SK-N-SH treated with all-trans-retinoic acid at 6 μM for 48 hours (cell line): ENCODE measurements at regions not wholly inside any gene's neighbourhood (a gene's known extent, or its start where the extent isn't known, plus 50 kb on each side); places are given as distances from the start of the nearest gene placed in this dataset.

Experiments
- ATAC-seq: fragments of 200-7000 bp; cut with Tn5 transposase; 3 replicates; pipeline ENCODE4 v1.9.1; 2020; ENCODE audit warnings: mild to moderate bottlenecking, moderate library complexity
- ARNTL ChIP-seq: fragments of 450-650 bp; formaldehyde crosslinking; IDR thresholded peaks from 2 replicates; pipeline ENCODE4 v1.5.0; 2020; ENCODE audit warnings: low read depth, mild to moderate bottlenecking, moderate library complexity, borderline replicate concordance
- ESRRG ChIP-seq: fragments of 250-450 bp; sonication (Bioruptor Pico); IDR thresholded peaks from 2 replicates; pipeline ENCODE4 v1.6.1; 2021; ENCODE audit warnings: mild to moderate bottlenecking
- GLIS3 ChIP-seq: fragments of 250-450 bp; sonication (Bioruptor Pico); IDR thresholded peaks from 2 replicates; pipeline ENCODE4 v1.5.0; 2020; ENCODE audit warnings: mild to moderate bottlenecking, moderate library complexity
- ISL1 ChIP-seq: fragments of 250-450 bp; sonication (Bioruptor Pico); IDR thresholded peaks from 2 replicates; pipeline ENCODE4 v2.1.2; 2022; ENCODE audit warnings: mild to moderate bottlenecking, moderate library complexity
- PPARA ChIP-seq: fragments of 250-450 bp; sonication (Bioruptor Pico); IDR thresholded peaks from 2 replicates; pipeline ENCODE4 v1.5.0; 2020; ENCODE audit warnings: mild to moderate bottlenecking, borderline replicate concordance
- RARB ChIP-seq: fragments of 250-450 bp; sonication (Bioruptor Pico); IDR thresholded peaks from 2 replicates; pipeline ENCODE4 v1.8.0; 2021; ENCODE audit warnings: mild to moderate bottlenecking, moderate library complexity
- SNAI2 ChIP-seq: fragments of 250-450 bp; sonication (Bioruptor Pico); IDR thresholded peaks from 2 replicates; pipeline ENCODE4 v1.5.0; 2020; ENCODE audit warnings: mild to moderate bottlenecking, moderate library complexity
- TCF4 ChIP-seq: fragments of 250-450 bp; sonication (Bioruptor Pico); IDR thresholded peaks from 2 replicates; pipeline ENCODE4 v1.8.0; 2021; ENCODE audit warnings: mild to moderate bottlenecking, moderate library complexity, borderline replicate concordance
- TOX ChIP-seq: fragments of 250-450 bp; sonication (Bioruptor Pico); IDR thresholded peaks from 2 replicates; pipeline ENCODE4 v1.8.0; 2021; ENCODE audit warnings: mild to moderate bottlenecking, moderate library complexity, borderline replicate concordance
- ZC3H10 ChIP-seq: fragments of 250-450 bp; sonication (Bioruptor Pico); IDR thresholded peaks from 2 replicates; pipeline ENCODE4 v1.5.1; 2021; ENCODE audit warnings: mild to moderate bottlenecking, moderate library complexity
- ZFP30 ChIP-seq: fragments of 450-650 bp; formaldehyde crosslinking; IDR thresholded peaks from 2 replicates; pipeline ENCODE4 v1.5.0; 2022; ENCODE audit warnings: mild to moderate bottlenecking, moderate library complexity
- ZNF70 ChIP-seq: fragments of 450-650 bp; formaldehyde crosslinking; IDR thresholded peaks from 2 replicates; pipeline ENCODE4 v1.5.0; 2020; ENCODE audit warnings: mild to moderate bottlenecking, moderate library complexity
- ZNF8 ChIP-seq: fragments of 450-650 bp; formaldehyde crosslinking; IDR thresholded peaks from 2 replicates; pipeline ENCODE4 v1.5.0; 2020; ENCODE audit warnings: mild to moderate bottlenecking, moderate library complexity
- TF ChIP-seq, protein P1 (sequence below): fragments of 250-450 bp; sonication (Bioruptor Pico); IDR thresholded peaks from 2 replicates; pipeline ENCODE4 v1.5.1; 2020; ENCODE audit warnings: low read depth, mild to moderate bottlenecking, moderate library complexity
- TF ChIP-seq, protein P2 (sequence below): fragments of 250-450 bp; sonication (Bioruptor Pico); IDR thresholded peaks from 2 replicates; pipeline ENCODE4 v1.5.1; 2021; ENCODE audit warnings: mild to moderate bottlenecking, moderate library complexity
- TF ChIP-seq, protein P3 (sequence below): fragments of 250-450 bp; sonication (Bioruptor Pico); IDR thresholded peaks from 2 replicates; pipeline ENCODE4 v1.8.0; 2020; ENCODE audit warnings: mild to moderate bottlenecking, moderate library complexity, borderline replicate concordance
- TF ChIP-seq, protein P4 (sequence below): fragments of 250-450 bp; sonication (Bioruptor Pico); IDR thresholded peaks from 2 replicates; pipeline ENCODE4 v1.5.0; 2020; ENCODE audit warnings: mild to moderate bottlenecking, moderate library complexity
- TF ChIP-seq, protein P5 (sequence below): fragments of 250-450 bp; sonication (Bioruptor Pico); IDR thresholded peaks from 2 replicates; pipeline ENCODE4 v1.8.0; 2021; ENCODE audit warnings: low read depth, mild to moderate bottlenecking, moderate library complexity, borderline replicate concordance

DNA sequence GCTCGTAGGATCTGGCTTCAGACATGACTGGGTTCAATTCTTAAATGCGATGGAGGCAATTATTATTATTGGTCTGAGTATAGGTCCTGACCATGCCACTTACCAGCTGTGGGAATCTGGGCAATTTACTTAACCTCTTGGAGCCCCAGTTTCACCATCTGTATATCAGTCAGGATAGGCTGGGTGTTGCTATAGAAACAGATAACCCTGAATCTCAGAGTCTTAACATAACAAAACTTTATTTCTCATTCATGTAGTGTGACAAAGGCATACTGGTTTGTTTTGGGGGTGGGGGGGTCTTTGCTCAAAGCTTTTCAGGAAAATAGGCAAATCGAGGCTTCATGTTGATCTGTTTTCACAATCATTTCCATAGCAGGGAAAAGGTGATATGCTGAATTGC, 199.6 kb upstream of the SRRM4 start:
- no peak for ATAC-seq
- TF ChIP-seq, protein P1, sequence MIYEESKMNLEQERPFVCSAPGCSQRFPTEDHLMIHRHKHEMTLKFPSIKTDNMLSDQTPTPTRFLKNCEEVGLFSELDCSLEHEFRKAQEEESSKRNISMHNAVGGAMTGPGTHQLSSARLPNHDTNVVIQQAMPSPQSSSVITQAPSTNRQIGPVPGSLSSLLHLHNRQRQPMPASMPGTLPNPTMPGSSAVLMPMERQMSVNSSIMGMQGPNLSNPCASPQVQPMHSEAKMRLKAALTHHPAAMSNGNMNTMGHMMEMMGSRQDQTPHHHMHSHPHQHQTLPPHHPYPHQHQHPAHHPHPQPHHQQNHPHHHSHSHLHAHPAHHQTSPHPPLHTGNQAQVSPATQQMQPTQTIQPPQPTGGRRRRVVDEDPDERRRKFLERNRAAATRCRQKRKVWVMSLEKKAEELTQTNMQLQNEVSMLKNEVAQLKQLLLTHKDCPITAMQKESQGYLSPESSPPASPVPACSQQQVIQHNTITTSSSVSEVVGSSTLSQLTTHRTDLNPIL (CRISPR knock-in tag), result no peak
- TF ChIP-seq, protein P2, sequence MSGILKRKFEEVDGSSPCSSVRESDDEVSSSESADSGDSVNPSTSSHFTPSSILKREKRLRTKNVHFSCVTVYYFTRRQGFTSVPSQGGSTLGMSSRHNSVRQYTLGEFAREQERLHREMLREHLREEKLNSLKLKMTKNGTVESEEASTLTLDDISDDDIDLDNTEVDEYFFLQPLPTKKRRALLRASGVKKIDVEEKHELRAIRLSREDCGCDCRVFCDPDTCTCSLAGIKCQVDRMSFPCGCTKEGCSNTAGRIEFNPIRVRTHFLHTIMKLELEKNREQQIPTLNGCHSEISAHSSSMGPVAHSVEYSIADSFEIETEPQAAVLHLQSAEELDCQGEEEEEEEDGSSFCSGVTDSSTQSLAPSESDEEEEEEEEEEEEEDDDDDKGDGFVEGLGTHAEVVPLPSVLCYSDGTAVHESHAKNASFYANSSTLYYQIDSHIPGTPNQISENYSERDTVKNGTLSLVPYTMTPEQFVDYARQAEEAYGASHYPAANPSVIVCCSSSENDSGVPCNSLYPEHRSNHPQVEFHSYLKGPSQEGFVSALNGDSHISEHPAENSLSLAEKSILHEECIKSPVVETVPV, result no peak
- TF ChIP-seq RARB (CRISPR knock-in tag), result no peak
- no peak for TF ChIP-seq ZC3H10 (CRISPR knock-in tag)
- no peak for TF ChIP-seq TCF4
- TF ChIP-seq, all 23 proteins: peak for 0

DNA sequence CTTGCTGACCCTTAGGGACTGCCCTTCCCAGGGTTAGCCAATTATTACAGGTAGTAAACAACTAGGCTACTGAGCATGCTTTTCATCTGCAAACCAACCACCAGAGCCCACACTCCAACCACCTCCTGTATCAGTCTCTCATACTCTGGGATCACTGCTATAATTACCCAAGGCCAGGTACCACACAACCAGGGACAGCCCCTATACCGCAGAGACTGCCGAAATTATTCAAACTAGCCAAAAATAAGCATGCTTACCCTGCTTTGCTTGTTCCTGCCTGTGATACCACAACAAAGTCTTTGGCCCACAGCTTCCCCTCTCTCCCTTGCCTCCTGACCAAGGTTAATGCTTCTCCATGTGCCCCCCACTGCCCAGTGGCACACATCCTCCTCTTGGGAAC, 197.6 kb upstream of the SRRM4 start:
- TF ChIP-seq, protein P3, sequence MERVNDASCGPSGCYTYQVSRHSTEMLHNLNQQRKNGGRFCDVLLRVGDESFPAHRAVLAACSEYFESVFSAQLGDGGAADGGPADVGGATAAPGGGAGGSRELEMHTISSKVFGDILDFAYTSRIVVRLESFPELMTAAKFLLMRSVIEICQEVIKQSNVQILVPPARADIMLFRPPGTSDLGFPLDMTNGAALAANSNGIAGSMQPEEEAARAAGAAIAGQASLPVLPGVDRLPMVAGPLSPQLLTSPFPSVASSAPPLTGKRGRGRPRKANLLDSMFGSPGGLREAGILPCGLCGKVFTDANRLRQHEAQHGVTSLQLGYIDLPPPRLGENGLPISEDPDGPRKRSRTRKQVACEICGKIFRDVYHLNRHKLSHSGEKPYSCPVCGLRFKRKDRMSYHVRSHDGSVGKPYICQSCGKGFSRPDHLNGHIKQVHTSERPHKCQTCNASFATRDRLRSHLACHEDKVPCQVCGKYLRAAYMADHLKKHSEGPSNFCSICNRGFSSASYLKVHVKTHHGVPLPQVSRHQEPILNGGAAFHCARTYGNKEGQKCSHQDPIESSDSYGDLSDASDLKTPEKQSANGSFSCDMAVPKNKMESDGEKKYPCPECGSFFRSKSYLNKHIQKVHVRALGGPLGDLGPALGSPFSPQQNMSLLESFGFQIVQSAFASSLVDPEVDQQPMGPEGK (CRISPR knock-in tag), result no peak
- TF ChIP-seq, protein P1 (CRISPR knock-in tag), result no peak
- TF ChIP-seq ISL1 (CRISPR knock-in tag) (no peak), SNAI2 (no peak), GLIS3 (CRISPR knock-in tag) (no peak), ZFP30 (CRISPR knock-in tag) (no peak), ESRRG (CRISPR knock-in tag) (no peak), ZNF70 (CRISPR knock-in tag) (no peak), ARNTL (CRISPR knock-in tag) (no peak), ZNF8 (no peak), TCF4 (no peak), TOX (no peak)
- TF ChIP-seq, protein P4, sequence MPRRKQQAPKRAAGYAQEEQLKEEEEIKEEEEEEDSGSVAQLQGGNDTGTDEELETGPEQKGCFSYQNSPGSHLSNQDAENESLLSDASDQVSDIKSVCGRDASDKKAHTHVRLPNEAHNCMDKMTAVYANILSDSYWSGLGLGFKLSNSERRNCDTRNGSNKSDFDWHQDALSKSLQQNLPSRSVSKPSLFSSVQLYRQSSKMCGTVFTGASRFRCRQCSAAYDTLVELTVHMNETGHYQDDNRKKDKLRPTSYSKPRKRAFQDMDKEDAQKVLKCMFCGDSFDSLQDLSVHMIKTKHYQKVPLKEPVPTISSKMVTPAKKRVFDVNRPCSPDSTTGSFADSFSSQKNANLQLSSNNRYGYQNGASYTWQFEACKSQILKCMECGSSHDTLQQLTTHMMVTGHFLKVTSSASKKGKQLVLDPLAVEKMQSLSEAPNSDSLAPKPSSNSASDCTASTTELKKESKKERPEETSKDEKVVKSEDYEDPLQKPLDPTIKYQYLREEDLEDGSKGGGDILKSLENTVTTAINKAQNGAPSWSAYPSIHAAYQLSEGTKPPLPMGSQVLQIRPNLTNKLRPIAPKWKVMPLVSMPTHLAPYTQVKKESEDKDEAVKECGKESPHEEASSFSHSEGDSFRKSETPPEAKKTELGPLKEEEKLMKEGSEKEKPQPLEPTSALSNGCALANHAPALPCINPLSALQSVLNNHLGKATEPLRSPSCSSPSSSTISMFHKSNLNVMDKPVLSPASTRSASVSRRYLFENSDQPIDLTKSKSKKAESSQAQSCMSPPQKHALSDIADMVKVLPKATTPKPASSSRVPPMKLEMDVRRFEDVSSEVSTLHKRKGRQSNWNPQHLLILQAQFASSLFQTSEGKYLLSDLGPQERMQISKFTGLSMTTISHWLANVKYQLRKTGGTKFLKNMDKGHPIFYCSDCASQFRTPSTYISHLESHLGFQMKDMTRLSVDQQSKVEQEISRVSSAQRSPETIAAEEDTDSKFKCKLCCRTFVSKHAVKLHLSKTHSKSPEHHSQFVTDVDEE (CRISPR knock-in tag), result no peak
- ATAC-seq, result no peak

DNA sequence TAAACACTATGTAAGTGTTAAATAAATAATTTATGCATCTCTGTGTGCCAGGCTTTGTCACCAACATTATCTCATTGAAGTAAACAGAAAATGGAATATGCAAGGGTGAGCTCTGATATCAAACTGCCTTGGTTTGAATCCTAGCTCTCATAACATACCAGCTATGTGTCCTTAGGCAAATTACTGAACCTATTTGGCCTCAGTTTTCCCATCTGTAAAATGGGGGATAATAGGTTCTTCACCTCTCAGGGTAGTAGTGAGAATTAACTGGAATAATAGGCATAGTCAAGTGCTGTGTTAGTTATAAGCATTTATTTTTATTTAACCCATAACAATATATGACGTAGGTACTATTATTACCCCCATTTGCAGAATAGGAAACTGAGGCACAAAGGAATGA, 190.8 kb upstream of the SRRM4 start:
- no peak for ATAC-seq
- TF ChIP-seq, protein P5, sequence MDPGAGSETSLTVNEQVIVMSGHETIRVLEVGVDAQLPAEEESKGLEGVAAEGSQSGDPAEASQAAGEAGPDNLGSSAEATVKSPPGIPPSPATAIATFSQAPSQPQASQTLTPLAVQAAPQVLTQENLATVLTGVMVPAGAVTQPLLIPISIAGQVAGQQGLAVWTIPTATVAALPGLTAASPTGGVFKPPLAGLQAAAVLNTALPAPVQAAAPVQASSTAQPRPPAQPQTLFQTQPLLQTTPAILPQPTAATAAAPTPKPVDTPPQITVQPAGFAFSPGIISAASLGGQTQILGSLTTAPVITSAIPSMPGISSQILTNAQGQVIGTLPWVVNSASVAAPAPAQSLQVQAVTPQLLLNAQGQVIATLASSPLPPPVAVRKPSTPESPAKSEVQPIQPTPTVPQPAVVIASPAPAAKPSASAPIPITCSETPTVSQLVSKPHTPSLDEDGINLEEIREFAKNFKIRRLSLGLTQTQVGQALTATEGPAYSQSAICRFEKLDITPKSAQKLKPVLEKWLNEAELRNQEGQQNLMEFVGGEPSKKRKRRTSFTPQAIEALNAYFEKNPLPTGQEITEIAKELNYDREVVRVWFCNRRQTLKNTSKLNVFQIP (CRISPR knock-in tag), result no peak
- no peak for TF ChIP-seq TOX

DNA sequence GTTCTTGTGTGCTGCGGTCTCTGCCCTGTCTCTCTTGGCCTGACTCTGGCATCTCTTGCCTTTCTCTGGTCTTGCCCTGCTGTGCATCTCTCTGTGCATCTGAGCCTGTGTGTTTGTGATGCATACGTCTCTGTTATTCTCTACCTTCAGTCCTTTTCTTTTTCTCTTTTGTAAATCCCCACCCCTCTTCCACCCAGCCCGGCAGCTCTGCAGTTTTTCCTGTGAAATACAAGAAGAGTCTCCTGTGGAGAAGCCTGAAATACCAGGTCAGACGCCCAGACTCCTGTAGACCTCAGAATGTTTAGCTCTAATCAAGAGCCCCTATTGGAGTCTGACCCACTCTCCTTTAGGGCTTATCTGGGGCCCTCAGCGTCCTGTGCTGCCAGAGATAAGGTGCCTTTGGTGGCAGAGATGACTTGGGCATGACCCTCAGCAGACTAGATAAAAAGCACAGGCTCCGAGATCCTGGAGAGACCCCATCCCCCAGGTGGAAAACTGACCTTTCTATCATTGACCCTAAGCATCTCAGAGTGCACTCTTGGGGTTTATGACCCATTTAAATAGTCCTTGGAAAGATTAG, 167.5 kb upstream of the SRRM4 start:
- no peak for ATAC-seq
- TF ChIP-seq ZNF70 (CRISPR knock-in tag) (no peak), PPARA (no peak), RARB (CRISPR knock-in tag) (no peak), ESRRG (CRISPR knock-in tag) (no peak)
- TF ChIP-seq, protein P5 (CRISPR knock-in tag), result no peak
- TF ChIP-seq, protein P4 (CRISPR knock-in tag), result no peak
- TF ChIP-seq, protein P3 (CRISPR knock-in tag), result no peak
